GM10248 (cell line): ENCODE measurements at regions not wholly inside any gene's neighbourhood (a gene's known extent, or its start where the extent isn't known, plus 50 kb on each side); places are given as distances from the start of the nearest gene placed in this dataset.

Source experiments
- CTCF ChIA-PET: fragments of 300-600 bp; sonication (Branson Sonifier 250); formaldehyde crosslinking; extraction: SDS; loops from one replicate; lab custom pipeline; 2021; ENCODE audit warnings: antibody characterized with exemption; lab: Yijun Ruan, JAX
- POLR2A ChIA-PET: fragments of 350-650 bp; sonication (Branson Sonifier 250); formaldehyde crosslinking; extraction: SDS; loops from one replicate; lab custom pipeline; 2020; ENCODE audit warnings: antibody characterized with exemption; lab: Yijun Ruan, JAX
- DNase-seq: peaks from one replicate; pipeline ENCODE4 v3.0.0; 2012; ENCODE audit errors: extremely low spot score
- TF ChIP-seq, protein P1 (sequence below): IDR thresholded peaks from 2 replicates; pipeline ENCODE4 v1.5.1; 2012; ENCODE audit warnings: mild to moderate bottlenecking, low read depth; ENCODE audit errors: extremely low read depth, missing control alignments, control extremely low read depth

GRCh38 chr13:53473397-53473796, 444.8 kb downstream of the OLFM4 start:
- ChIA-PET POLR2A (no interaction called here), CTCF (interaction anchor here (1.1 to 2.7 kb wide), 2 partner anchors 14 to 16 kb away, joined by 3 to 7 read pairs; no protein-coding TSS in a partner anchor)
- TF ChIP-seq, protein P1, sequence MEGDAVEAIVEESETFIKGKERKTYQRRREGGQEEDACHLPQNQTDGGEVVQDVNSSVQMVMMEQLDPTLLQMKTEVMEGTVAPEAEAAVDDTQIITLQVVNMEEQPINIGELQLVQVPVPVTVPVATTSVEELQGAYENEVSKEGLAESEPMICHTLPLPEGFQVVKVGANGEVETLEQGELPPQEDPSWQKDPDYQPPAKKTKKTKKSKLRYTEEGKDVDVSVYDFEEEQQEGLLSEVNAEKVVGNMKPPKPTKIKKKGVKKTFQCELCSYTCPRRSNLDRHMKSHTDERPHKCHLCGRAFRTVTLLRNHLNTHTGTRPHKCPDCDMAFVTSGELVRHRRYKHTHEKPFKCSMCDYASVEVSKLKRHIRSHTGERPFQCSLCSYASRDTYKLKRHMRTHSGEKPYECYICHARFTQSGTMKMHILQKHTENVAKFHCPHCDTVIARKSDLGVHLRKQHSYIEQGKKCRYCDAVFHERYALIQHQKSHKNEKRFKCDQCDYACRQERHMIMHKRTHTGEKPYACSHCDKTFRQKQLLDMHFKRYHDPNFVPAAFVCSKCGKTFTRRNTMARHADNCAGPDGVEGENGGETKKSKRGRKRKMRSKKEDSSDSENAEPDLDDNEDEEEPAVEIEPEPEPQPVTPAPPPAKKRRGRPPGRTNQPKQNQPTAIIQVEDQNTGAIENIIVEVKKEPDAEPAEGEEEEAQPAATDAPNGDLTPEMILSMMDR: no peak
- DNase-seq: no peak

DNA sequence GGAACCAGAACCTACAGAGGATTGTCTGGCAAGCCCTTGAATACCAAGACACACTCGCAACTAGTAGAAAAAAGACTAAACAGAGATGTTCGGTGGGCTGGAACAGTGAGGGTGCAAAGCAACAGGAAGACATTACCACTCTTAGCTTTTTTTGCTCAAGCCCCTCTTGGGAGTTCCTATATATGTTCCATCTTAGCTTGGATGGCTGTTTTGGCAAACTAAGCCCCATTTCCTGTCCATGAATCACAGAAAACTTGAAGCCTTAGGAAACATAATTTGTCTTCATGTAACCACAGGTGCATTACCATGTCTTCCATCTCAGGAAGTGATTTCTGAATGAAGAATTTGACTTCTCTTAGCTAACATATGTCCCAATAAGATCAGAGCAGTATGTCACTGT, 446.3 kb downstream of the OLFM4 start:
- TF ChIP-seq, protein P1: no peak
- DNase-seq: no peak
- ChIA-PET CTCF (interaction anchor here (2.7 kb wide), 1 partner anchor 14 kb away, joined by 7 read pairs; no protein-coding TSS in a partner anchor), POLR2A (no interaction called here)

DNA sequence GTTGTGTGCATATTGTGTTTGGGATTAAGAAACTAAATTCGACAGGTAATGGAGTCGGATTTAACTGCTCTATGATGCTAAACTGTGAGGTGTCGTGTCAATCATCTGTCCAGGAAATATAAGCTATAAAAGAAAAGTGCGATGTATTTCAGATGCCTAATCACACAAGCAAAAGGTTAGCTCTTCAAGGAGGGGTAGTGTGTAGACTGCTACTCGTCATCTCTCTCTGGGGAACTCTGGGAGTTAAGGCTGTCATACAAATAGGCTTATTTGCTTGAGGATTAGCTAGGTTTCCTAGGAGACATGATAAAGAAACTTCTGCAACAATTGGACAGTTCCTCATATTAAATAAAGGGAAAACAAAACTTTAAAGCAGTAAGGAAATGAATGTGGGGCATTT, 462.1 kb downstream of the OLFM4 start:
- TF ChIP-seq, protein P1: no peak
- DNase-seq: no peak
- ChIA-PET CTCF (interaction anchor here (0.9 to 1.4 kb wide), 3 partner anchors 14 to 141 kb away, joined by 3 to 5 read pairs (median 4); no protein-coding TSS in a partner anchor), POLR2A (no interaction called here)

GRCh38 chr13:53494406-53494805, 465.8 kb downstream of the OLFM4 start:
- TF ChIP-seq, protein P1: no peak
- no peak for DNase-seq
- POLR2A ChIA-PET: no interaction called here
- CTCF ChIA-PET: no interaction called here

DNA sequence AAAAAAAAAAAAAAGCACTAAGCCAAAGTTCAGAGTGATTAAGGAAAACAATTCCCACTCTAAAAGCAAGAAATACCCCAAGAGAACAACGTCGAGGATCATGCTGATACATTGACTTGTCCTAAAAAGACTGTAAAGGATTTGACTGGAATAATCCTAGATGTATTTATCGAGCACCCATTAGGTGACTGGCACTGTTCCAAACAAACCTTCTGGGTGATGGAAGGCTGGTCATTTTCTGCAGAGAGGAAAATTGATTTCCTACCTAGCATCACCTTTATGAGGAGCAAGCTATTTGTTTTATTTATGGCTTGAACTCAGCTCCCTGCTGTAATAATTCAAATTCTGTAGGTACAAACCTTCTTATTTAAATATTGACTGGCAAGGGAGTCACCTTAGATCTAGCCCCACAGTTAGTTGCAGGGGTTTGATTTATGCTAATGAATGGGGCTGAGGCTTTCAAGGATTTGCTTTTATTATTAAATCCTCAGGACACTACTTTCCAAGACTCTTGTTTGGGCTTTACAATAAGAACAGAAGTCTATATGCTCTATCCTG, 471.0 kb downstream of the OLFM4 start:
- CTCF ChIA-PET: no interaction called here
- TF ChIP-seq, protein P1: no peak

DNA sequence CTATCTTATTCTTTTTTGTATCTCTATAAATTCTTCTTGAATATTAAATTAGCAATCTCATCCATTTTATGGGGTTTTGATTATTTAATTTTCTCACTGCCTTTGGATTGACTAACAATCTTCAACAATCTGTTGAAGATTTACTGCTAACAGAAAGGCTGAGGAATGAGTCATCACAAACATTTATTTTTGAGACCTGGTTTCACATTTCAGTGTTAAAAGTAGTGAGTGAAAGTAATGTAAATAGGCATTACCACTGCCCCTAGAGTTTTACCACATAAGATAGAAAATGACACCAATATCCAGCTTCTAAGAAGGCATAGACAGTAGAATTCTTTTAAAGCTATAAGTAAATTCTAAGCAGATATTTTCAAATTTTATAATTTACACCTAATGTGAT, 472.8 kb downstream of the OLFM4 start:
- TF ChIP-seq, protein P1: no peak
- CTCF ChIA-PET: no interaction called here
- POLR2A ChIA-PET: no interaction called here
- no peak for DNase-seq

More for the DNA sequence above, 471.0 kb downstream of the OLFM4 start:
- POLR2A ChIA-PET: no interaction called here
- no peak for DNase-seq
